RWPE1 (cell line): ENCODE measurements at regions not wholly inside any gene's neighbourhood (a gene's known extent, or its start where the extent isn't known, plus 50 kb on each side); places are given as distances from the start of the nearest gene placed in this dataset.

ENCODE experiments used
- CTCF ChIA-PET: fragments of 350-600 bp; sonication (Branson Sonifier 250); formaldehyde crosslinking; extraction: SDS; loops from one replicate; lab custom pipeline; 2021; lab: Yijun Ruan, JAX
- POLR2A ChIA-PET: fragments of 400-600 bp; formaldehyde crosslinking; extraction: SDS; loops from one replicate; lab custom pipeline; 2020; ENCODE audit warnings: antibody characterized with exemption; ENCODE audit not compliant: low non-redundant PET; lab: Yijun Ruan, JAX
- DNase-seq: peaks from one replicate; pipeline ENCODE4 v3.0.0; 2012; ENCODE audit warnings: low spot score
- H3K27ac ChIP-seq: fragments of 450-650 bp; 2 replicates; pipeline ENCODE4 v1.5.1; 2017
- TF ChIP-seq, protein P1 (sequence below): fragments of 450-650 bp; conservative IDR thresholded peaks from 2 replicates; pipeline ENCODE4 v1.5.1; 2017; ENCODE audit warnings: low read depth, mild to moderate bottlenecking

DNA sequence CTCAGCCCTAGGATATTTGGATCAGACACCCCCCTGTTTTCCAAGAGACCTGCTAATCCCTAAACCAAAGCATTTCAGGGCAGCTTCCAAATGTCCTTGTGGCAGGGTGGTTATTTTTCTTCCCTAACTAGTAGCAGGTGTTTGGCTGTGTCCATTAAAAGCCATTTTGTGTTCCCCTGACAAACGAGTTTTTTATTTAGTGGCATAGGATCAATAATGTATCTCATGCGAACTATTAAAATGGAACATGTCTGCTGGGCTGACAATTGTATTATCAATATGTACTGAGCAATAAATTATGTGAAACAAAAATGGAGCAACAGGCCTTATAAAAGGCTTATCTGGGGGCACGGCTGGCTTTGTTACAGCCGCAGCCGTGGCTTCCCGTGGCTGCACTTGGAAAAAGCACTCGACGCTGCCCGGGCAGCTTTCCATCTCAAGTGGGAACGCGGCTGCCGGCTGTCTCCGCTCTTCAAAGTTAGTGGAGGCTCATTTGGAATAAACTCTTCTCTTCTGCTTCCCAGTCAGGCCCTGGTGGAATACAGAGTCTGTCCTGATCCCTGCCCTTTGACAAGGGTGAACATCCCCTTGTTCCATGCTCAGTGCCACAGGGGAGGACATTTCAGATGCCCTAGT, 554.3 kb downstream of the TYW1 start:
- ChIA-PET CTCF (no interaction called here), POLR2A (no interaction called here)
- TF ChIP-seq, protein P1, sequence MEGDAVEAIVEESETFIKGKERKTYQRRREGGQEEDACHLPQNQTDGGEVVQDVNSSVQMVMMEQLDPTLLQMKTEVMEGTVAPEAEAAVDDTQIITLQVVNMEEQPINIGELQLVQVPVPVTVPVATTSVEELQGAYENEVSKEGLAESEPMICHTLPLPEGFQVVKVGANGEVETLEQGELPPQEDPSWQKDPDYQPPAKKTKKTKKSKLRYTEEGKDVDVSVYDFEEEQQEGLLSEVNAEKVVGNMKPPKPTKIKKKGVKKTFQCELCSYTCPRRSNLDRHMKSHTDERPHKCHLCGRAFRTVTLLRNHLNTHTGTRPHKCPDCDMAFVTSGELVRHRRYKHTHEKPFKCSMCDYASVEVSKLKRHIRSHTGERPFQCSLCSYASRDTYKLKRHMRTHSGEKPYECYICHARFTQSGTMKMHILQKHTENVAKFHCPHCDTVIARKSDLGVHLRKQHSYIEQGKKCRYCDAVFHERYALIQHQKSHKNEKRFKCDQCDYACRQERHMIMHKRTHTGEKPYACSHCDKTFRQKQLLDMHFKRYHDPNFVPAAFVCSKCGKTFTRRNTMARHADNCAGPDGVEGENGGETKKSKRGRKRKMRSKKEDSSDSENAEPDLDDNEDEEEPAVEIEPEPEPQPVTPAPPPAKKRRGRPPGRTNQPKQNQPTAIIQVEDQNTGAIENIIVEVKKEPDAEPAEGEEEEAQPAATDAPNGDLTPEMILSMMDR, result no peak
- DNase-seq, result no peak
- H3K27ac ChIP-seq, result no peak overlapping the region

DNA sequence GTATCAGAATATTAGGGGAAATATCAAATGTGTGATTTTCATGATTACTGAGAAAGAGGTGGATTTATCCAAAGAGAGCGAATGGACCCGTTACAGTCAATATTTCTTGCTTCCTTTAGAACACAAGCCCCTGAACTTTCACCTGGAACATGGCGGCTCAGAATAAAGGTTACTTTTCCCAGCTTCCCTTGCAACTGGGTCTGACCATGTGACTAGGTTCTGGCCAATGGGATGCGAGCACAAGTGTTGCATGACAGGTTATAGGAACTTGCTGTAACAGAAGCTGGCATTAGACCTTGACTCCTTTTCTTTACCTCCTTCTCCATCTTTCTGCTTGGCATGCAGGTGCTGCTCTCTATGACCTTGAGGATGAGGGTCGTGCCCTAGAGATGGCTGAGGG, 556.1 kb downstream of the TYW1 start:
- TF ChIP-seq, protein P1, result no peak
- no peak overlapping the region for H3K27ac ChIP-seq
- CTCF ChIA-PET, result no interaction called here
- no peak for DNase-seq
- POLR2A ChIA-PET, result no interaction called here

DNA sequence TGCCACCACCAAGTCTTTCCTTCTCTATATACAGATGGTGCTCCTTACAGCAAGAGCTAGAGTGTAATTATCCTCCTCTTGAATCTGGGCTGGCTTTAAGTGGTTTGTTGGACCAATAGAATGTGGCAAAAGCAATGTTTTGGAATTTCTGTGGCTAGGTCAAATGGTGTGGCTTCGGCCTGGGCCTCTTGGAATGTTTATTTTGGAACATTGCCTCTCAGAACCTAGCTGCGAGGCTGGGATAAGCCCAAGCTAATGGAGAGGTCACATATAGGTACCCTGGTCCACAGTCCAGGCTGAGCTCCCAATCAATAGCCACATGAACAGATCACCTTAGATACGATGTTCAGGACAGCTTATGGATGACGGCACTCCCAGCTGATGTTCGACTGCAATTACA, 556.7 kb downstream of the TYW1 start:
- ChIA-PET POLR2A (no interaction called here), CTCF (interaction anchor here (0.6 kb wide), 1 partner anchor 176 kb away, joined by 7 read pairs; no protein-coding TSS in a partner anchor)

DNA sequence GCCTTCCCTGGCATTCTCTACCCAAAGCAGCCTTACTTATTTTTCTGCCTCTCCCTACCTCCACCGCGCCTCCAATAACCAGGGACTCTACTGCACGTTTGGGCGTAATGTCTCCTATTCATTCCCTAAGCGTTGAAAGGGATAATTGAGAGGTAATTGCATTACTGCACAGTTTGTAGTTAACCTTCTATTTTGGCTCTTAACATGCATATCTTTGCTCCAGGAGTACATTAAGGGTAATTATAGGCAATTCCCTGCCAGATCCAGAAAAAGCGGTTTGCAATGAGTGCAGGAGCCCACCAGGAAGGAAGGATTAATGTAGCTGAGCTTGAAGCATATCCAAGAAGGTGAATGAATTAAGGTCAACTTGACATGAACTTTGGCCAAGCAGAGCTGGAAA, 558.4 kb downstream of the TYW1 start:
- POLR2A ChIA-PET, result no interaction called here
- TF ChIP-seq, protein P1, result no peak
- CTCF ChIA-PET, result no interaction called here
- H3K27ac ChIP-seq, result no peak overlapping the region
- no peak for DNase-seq

More for the DNA sequence above, 556.7 kb downstream of the TYW1 start:
- DNase-seq, result no peak
- no peak overlapping the region for H3K27ac ChIP-seq
- TF ChIP-seq, protein P1, result no peak

DNA sequence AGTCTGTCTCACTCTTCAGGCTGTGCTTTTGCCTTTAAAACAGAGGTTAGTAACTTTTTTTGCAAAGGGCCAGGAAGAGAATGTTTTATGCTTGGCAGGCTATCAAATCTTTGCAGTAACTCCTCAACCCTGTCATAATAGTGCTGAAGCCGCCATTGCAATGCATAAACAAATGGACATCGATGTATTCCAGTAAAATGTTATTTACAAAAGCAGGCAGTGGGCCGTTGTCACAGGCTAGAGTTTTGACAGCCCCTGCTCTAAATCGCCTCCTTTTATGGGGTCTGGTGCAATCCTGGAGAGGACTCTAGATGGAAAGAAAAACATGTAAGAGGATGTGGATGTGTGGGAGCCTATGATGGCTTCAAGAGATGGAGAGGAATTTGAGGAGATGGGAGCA, 568.3 kb downstream of the TYW1 start:
- ChIA-PET CTCF (no interaction called here), POLR2A (no interaction called here)
- TF ChIP-seq, protein P1, result no peak
- H3K27ac ChIP-seq, result no peak overlapping the region
- DNase-seq, result no peak

DNA sequence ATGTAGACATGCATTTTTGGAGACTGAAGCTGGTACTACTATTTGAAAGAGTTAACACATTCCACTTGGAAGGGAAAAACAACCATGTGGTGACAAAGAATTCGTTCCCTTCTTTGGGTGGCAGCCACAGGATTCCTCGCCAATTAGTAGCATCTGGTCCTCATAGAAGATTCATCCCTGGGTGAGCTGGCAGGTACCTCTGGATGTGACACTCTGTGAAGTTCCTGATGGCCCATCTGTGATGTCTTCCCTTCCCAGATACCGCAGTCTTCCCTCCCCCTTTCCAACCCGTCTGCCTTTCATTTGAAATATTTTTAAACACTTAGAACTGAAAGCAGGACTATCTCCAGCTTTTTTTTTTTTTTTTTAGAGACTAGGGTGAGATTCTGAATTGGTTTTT, 569.5 kb downstream of the TYW1 start:
- POLR2A ChIA-PET, result no interaction called here
- DNase-seq, result no peak
- CTCF ChIA-PET, result interaction anchor here (0.6 kb wide), 1 partner anchor 150 kb away, joined by 3 read pairs; no protein-coding TSS in a partner anchor
- H3K27ac ChIP-seq, result no peak overlapping the region
- TF ChIP-seq, protein P1, result no peak
